ENCODE measurements at regions not wholly inside any gene's neighbourhood (a gene's known extent, or its start where the extent isn't known, plus 50 kb on each side); places are given as distances from the start of the nearest gene placed in this dataset.
"Not testable (repeated sequence)": the region's sequence is repeated elsewhere in the genome, so short reads cannot be mapped to it uniquely, and the experiment has no call there.

DNA sequence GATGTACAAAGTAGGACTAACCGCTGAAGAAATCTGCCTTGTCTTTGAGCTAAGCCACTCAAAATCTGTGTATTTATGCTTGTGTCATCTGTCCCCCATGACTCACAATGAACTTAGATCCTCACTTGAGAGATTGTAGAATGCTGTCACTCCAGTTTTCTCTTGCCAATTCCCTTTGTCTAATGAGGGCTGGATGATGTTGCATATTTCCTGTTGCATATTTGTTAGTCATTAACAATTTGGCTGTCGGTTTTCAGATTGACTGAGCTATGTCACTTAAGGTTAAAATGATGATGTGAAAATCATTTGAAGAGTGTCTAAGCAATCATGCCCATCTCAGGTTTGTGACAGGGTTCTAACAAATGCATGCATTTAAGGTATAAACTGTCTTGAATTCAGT lies 481.7 kb downstream of the CDH10 start:
- H3K4me1 Mint-ChIP-seq = no peaks in the 10 kb centered on the region
- H3K9me3 Mint-ChIP-seq = peaks cover 23% of the 10 kb centered on the region
- CTCF ChIA-PET = no interaction called here
- DNase-seq = no peak
- no peaks in the 10 kb centered on the region for H3K27me3 Mint-ChIP-seq
- H3K4me3 Mint-ChIP-seq = no peak overlapping the region
- H3K27ac Mint-ChIP-seq = no peak overlapping the region
- no peaks in the 10 kb centered on the region for H3K36me3 Mint-ChIP-seq

DNA sequence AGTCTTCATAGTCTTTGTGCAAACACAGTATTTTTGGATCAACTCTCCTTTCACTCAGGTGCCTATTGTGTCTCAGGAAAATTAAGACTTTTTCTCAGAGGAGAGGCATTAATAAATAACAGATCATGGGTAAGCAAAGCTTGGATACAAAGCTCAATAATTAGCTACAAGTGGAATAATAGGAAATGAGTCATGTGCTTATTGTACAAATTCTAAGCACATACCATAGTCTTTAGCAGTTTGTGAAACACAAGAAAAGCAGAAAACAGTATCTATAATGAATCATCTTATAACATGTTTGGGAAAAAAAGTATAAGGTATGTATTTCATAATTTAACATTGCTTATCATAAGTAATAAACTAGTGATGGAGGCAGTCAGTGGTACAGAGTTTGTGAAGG lies 477.0 kb downstream of the CDH10 start:
- Mint-ChIP-seq H3K4me3 (no peak overlapping the region), H3K4me1 (no peaks in the 10 kb centered on the region), H3K27me3 (no peaks in the 10 kb centered on the region), H3K27ac (no peak overlapping the region), H3K36me3 (no peaks in the 10 kb centered on the region), H3K9me3 (peaks cover 26% of the 10 kb centered on the region)
- CTCF ChIA-PET = no interaction called here
- no peak for DNase-seq

DNA sequence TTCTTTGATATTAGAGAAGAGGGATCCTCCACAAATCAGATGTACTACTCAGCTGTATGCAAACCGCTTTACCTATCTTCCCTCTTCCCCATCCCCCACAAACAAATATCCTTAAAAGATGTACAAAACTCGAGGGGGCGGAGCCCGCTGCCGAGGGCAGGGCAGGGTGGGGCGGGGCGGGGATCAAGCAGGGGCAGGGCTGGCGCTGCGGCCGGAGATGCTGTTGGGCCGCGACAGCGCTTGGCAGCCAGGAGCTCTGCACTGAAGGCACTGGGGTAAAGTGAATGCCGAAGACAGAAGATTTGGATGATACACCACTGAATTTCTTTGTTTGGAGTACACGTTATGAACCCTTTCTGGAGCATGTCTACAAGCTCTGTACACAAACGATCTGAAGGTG lies 474.8 kb downstream of the CDH10 start:
- CTCF ChIA-PET = no interaction called here
- Mint-ChIP-seq H3K9me3 (peaks cover 22% of the 10 kb centered on the region), H3K36me3 (no peaks in the 10 kb centered on the region), H3K27ac (no peak overlapping the region), H3K4me3 (no peak overlapping the region), H3K4me1 (no peaks in the 10 kb centered on the region), H3K27me3 (no peaks in the 10 kb centered on the region)
- DNase-seq = no peak

DNA sequence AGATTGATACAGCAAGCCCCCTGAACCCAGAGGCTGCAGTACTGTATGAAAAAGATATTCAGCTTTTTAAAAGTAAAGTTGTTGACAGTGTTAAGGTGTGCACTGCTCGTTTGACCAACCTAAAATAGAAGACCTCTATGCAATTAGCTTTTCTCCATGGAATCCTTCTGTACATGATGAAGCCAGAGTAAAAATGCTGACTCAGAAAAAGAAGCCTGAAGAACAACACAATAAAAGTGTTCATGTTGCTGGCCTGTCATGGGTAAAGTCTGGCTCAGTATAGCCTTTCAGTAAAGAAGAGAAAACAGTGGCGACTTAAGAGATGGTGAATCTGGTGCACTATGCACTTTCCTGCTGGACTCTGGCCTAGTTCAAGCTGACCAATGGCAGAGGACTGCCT lies 473.8 kb downstream of the CDH10 start:
- H3K9me3 Mint-ChIP-seq = peaks cover 21% of the 10 kb centered on the region
- H3K36me3 Mint-ChIP-seq, H3K4me3 Mint-ChIP-seq, H3K4me1 Mint-ChIP-seq, H3K27ac Mint-ChIP-seq, CTCF ChIA-PET, H3K27me3 Mint-ChIP-seq, DNase-seq: not testable (repeated sequence)

DNA sequence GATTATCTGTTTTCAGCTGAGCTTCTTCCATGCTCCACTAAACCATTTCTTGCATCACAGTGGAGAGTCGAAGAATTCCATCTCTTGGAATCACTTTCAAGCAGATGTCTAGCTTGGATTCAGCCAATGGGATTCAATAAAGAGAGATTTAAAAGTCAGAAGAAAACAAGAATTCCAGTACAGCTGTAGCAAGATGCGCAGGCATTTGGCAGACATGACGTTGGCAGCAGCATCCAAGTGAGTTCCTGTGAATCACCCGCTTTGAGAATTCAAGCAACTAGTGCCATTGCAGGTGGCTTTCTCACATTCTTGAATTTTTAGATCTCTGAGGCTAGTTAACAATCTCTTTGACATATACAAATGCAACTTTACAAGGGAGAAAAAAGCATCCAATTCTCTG lies 467.0 kb downstream of the CDH10 start:
- no peaks in the 10 kb centered on the region for H3K4me1 Mint-ChIP-seq
- H3K27me3 Mint-ChIP-seq = no peaks in the 10 kb centered on the region
- H3K27ac Mint-ChIP-seq = no peak overlapping the region
- no peak for DNase-seq
- no peaks in the 10 kb centered on the region for H3K36me3 Mint-ChIP-seq
- CTCF ChIA-PET = no interaction called here
- no peak overlapping the region for H3K4me3 Mint-ChIP-seq
- peaks cover 3% of the 10 kb centered on the region for H3K9me3 Mint-ChIP-seq

DNA sequence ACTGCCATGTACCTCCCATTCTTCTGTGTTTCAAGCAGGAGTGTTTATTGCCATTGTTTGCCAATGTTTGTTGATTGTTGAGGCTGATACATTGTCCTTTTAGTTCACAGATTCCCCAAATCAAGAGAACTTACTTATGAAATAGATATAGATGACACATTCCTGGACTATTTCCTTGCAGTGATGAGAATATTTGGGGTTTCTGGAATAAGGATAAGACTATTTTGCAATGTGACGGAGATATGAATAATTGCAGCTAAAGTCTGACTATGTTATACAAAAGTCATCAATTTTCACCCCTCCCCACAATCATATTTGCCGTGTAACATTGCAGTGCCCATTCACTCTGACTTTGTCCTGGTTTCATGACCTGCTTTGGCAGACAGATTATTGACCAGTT lies 460.8 kb downstream of the CDH10 start:
- Mint-ChIP-seq H3K4me1 (no peaks in the 10 kb centered on the region), H3K36me3 (no peaks in the 10 kb centered on the region), H3K9me3 (peaks cover 11% of the 10 kb centered on the region), H3K4me3 (no peak overlapping the region), H3K27me3 (no peaks in the 10 kb centered on the region), H3K27ac (no peak overlapping the region)
- CTCF ChIA-PET = no interaction called here
- DNase-seq = no peak

DNA sequence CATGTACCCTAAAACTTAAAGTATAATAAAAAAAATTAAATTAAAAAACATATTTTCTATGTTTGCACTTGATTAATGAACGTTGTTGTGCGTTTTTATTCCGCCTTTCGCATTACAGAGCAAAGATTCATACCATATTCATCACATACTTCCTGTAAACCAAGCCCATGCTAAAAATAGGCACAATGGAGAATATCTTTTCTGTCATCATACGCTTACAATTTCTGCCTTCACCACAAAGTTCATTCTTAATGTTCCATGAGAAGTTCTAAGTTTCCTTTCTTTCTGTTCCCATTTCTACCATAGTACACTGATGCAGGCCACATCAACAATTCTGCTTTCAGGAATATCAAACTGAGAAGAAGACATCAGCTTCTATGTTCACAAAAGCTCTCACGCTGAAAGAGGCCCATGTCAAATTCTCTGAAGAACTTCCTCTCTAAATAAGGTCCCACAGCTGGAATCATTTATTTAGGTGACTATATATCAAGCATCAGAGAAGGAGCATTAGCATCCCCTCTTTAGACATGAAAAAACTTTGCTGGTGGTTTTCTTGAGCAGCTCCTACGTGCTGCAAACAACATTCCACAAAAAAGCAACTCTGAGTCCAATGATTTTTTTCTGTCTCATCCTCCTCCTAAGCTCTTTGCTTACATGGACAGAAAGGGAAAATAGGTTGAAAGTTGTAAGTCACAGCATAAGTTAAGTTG lies 456.4 kb downstream of the CDH10 start:
- DNase-seq = no peak
- Mint-ChIP-seq H3K36me3 (no peaks in the 10 kb centered on the region), H3K27me3 (no peaks in the 10 kb centered on the region), H3K27ac (no peak overlapping the region), H3K4me3 (no peak overlapping the region), H3K4me1 (no peaks in the 10 kb centered on the region), H3K9me3 (peaks cover 15% of the 10 kb centered on the region)
- CTCF ChIA-PET = no interaction called here

DNA sequence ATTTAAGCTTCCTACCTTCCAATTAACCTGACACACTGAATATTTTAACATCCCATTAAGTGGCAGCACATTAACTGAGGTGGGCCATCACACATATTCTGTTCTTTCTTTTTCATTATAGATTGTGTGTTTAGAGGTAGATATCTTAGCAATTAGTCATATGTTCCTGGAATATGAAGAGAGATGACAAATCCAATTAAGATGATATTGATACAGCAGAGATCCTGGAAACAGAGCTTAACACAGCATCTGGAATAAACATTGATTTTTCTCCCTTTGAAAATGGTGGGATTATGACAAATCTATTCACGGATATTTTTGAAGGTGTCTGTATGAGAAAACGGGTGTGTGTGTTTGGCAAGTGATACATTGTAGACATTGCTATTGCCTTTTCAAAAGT lies 448.0 kb downstream of the CDH10 start:
- Mint-ChIP-seq H3K27me3 (no peaks in the 10 kb centered on the region), H3K4me3 (no peak overlapping the region), H3K4me1 (no peaks in the 10 kb centered on the region), H3K36me3 (no peaks in the 10 kb centered on the region), H3K9me3 (peaks cover 12% of the 10 kb centered on the region), H3K27ac (no peak overlapping the region)
- no peak for DNase-seq
- CTCF ChIA-PET = no interaction called here

DNA sequence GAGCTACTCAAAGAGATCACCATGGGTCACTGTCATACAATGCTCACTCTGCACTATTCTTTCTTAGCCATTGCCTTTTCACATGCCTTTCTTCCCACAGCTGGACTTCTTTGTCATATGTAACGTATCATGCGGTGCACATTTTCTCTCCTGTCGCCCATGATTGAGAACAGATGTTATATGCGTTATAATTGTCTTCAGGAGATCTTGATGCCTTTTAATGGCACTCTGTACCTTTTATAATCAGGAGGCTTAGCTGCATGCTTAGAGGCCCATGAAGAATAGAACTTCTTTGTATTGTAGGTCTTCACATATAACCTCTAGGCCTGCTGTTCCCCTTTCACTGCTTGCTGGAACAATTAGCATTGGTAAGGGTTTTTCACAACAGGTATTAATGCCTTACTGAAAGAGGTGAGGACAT lies 436.1 kb downstream of the CDH10 start:
- H3K4me1 Mint-ChIP-seq = no peaks in the 10 kb centered on the region
- no peak overlapping the region for H3K27ac Mint-ChIP-seq
- no peak overlapping the region for H3K4me3 Mint-ChIP-seq
- peaks cover 22% of the 10 kb centered on the region for H3K9me3 Mint-ChIP-seq
- H3K27me3 Mint-ChIP-seq = no peaks in the 10 kb centered on the region
- no peak for DNase-seq
- no peaks in the 10 kb centered on the region for H3K36me3 Mint-ChIP-seq
- CTCF ChIA-PET = no interaction called here

DNA sequence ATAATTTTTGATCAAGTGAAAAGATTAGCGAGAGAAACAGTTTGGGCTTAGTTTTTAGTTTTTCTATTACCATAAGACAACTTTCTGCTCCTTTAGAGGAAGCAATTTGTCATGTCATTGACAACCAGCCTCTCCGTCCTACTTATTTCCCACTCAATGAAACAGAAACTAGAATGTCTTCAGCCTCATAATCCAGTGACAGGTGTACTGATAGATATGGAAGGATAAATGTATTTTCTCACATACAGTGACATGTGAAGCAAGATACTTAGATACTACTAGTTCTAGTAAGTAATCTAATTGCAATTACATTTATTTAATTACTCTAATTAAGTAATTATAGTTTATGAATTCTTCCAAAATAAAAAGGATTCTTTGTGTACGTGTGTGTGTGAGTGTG lies 429.7 kb downstream of the CDH10 start:
- no peaks in the 10 kb centered on the region for H3K4me1 Mint-ChIP-seq
- no peak for DNase-seq
- peaks cover 17% of the 10 kb centered on the region for H3K9me3 Mint-ChIP-seq
- CTCF ChIA-PET = no interaction called here
- H3K27me3 Mint-ChIP-seq = no peaks in the 10 kb centered on the region
- H3K27ac Mint-ChIP-seq = no peak overlapping the region
- no peak overlapping the region for H3K4me3 Mint-ChIP-seq
- no peaks in the 10 kb centered on the region for H3K36me3 Mint-ChIP-seq

DNA sequence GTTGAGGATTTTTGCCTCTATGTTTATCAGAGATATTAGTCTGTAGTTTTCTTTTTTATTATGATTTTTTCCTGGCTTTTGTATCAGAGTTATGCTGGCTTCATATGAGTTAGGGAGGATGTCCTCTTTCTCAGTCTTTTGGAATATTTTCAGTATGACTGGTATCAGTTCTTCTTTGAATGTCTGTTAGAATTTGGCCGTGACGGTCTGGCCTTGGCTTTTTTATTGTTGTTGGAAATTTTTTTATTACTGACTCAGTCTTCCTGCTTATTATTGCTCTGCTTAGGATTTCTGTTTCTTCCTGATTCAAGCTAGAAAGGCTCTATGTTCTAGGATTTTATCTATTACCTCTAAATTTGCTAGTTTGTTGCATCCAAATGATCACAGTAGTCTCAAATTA lies 421.9 kb downstream of the CDH10 start:
- Mint-ChIP-seq H3K9me3 (peaks cover 29% of the 10 kb centered on the region), H3K27me3 (no peaks in the 10 kb centered on the region), H3K4me1 (no peaks in the 10 kb centered on the region), H3K4me3 (no peak overlapping the region), H3K27ac (no peak overlapping the region), H3K36me3 (no peaks in the 10 kb centered on the region)
- no peak for DNase-seq
- CTCF ChIA-PET = no interaction called here

DNA sequence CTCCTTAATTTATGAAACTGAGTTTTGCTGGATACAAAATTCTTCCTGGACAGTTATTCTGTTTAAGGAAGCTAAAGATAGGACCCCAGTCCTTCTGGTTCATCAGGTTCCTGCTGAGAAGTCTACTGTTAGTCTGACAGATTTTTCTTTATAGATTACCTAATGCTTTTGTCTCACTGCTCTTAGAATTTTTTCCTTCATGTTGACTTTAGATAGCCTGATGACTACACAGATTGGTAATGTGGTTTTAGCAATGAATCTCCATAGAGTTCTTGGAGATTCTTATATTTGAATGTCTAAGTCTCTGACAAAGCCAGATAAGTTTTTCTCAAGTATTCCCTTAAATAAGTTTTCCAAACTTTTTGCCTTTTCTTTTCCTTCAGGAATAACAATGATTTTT lies 419.7 kb downstream of the CDH10 start:
- H3K9me3 Mint-ChIP-seq = peaks cover 23% of the 10 kb centered on the region
- H3K4me1 Mint-ChIP-seq = no peaks in the 10 kb centered on the region
- DNase-seq = no peak
- H3K4me3 Mint-ChIP-seq = no peak overlapping the region
- H3K27ac Mint-ChIP-seq = no peak overlapping the region
- no peaks in the 10 kb centered on the region for H3K27me3 Mint-ChIP-seq
- H3K36me3 Mint-ChIP-seq = no peaks in the 10 kb centered on the region
- CTCF ChIA-PET = no interaction called here

DNA sequence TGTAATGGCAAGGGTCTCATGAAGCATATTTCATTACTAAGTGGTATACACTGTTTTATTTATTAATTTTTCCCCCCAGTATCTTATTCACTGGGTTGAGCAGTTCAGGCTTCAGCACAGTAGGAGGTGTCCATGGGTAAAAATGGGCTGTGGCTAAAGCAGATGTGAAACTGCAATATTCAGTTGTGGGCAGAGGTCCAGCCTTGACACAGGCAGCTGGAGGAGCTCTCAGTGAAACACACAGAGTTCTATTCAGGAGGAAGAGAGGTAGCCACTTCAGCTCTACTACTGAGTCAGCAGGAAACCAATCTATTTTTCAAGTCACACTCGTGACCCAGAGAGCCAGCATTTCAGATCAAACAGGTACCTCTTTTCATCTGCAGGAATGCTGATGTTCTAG lies 418.3 kb downstream of the CDH10 start:
- H3K36me3 Mint-ChIP-seq = no peaks in the 10 kb centered on the region
- no peak overlapping the region for H3K27ac Mint-ChIP-seq
- H3K9me3 Mint-ChIP-seq = peaks cover 23% of the 10 kb centered on the region
- no peak for DNase-seq
- no peak overlapping the region for H3K4me3 Mint-ChIP-seq
- no peaks in the 10 kb centered on the region for H3K4me1 Mint-ChIP-seq
- CTCF ChIA-PET = no interaction called here
- H3K27me3 Mint-ChIP-seq = no peaks in the 10 kb centered on the region

DNA sequence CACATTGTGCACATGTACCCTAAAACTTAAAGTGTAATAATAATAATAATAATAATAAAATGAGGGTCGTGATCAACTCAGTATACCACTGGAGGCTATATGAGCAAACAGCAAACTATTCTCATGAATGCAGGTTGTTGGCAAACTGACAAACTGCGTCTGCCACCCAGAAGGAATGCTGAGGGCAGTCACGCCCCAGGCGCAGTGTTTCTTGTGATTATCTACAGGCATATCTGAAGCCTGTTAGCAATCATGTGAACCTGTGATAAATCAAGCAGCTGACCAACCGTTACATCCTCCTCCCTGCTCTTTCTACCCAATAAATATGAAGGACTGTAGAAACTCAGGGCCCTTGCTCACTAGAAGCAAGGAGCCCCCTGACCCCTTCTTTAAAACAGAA lies 416.9 kb downstream of the CDH10 start:
- DNase-seq, CTCF ChIA-PET, H3K36me3 Mint-ChIP-seq, H3K27me3 Mint-ChIP-seq, H3K27ac Mint-ChIP-seq, H3K4me3 Mint-ChIP-seq, H3K4me1 Mint-ChIP-seq: not testable (repeated sequence)
- H3K9me3 Mint-ChIP-seq = peaks cover 24% of the 10 kb centered on the region

DNA sequence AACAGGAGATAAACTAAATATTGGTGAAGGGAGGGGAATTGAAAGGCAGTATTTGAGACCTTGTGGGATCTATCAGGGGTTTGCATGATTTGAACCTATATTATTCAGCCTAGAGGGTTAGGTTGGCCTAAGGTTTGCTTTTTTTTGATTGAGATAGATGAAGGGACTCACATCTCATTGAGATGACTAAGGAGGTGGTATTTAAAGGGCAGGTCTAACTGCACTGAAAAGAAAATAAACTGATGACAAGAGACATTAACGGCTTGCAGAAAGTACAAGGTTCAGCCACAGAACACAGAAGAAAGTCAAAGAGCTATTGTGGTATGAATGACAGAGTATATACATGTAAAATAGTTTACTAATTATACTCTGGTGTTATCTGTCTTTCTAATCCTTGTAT lies 412.7 kb downstream of the CDH10 start:
- H3K27ac Mint-ChIP-seq = no peak overlapping the region
- H3K9me3 Mint-ChIP-seq = peaks cover 11% of the 10 kb centered on the region
- H3K27me3 Mint-ChIP-seq = no peaks in the 10 kb centered on the region
- CTCF ChIA-PET = no interaction called here
- H3K36me3 Mint-ChIP-seq = no peaks in the 10 kb centered on the region
- H3K4me1 Mint-ChIP-seq = no peaks in the 10 kb centered on the region
- DNase-seq = no peak
- H3K4me3 Mint-ChIP-seq = no peak overlapping the region

DNA sequence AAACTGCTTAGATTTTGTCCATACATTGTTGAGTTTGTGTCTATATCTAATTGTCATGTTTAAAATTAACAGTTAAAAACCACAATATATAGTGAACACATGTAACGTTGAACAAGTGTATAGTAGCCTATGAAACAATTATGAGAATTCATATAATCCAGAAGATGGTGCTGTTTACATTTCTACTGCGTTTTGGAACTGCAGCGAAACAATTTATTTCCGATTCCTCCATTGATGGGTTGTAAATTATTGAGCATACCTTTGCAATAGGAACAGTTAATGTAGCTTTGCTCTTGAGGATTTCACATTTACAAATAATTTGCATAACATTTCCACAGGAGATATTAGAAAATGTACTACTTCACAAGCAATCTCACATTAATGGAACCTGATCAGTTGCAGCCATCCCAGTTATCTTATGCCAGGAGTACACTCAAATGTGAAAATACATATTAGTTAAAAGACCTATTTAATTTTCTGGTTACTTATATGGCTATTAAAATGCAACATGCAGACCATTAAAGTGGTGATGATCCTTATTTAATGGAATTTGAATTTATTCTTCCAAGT lies 411.8 kb downstream of the CDH10 start:
- Mint-ChIP-seq H3K4me3 (no peak overlapping the region), H3K36me3 (no peaks in the 10 kb centered on the region)
- CTCF ChIA-PET = no interaction called here

More for the DNA sequence above, 411.8 kb downstream of the CDH10 start:
- Mint-ChIP-seq H3K9me3 (peaks cover 8% of the 10 kb centered on the region), H3K27ac (no peak overlapping the region), H3K27me3 (no peaks in the 10 kb centered on the region), H3K4me1 (no peaks in the 10 kb centered on the region)
- DNase-seq = no peak

Data from activated naive CD4-positive, alpha-beta T cell treated with anti-CD3 and anti-CD28 coated beads, Interleukin-2, amount 10 ng/mL, durations not matched to agents 7 days and 5 days (primary cell).